IMR-90 (cell line): ENCODE measurements at regions not wholly inside any gene's neighbourhood (a gene's known extent, or its start where the extent isn't known, plus 50 kb on each side); places are given as distances from the start of the nearest gene placed in this dataset.

Source experiments
- ATAC-seq: fragments of 200-7000 bp; cut with Tn5 transposase; 2 replicates; pipeline ENCODE4 v1.9.1; 2020; ENCODE audit warnings: low read depth, mild to moderate bottlenecking, moderate library complexity
- BruUV-seq: library from RNA; stranded (reverse); fragments of 400-500 nt; replicated peaks from 2 replicates; lab custom pipeline; 2021; lab: Mats Ljungman, UMichigan
- CTCF ChIA-PET: fragments of 300-600 bp; formaldehyde crosslinking; extraction: SDS; loops from one replicate; lab custom pipeline; 2021; ENCODE audit warnings: antibody characterized with exemption; lab: Yijun Ruan, JAX
- POLR2A ChIA-PET: fragments of 300-600 bp; sonication (Branson Sonifier 250); formaldehyde crosslinking; loops from one replicate; lab custom pipeline; 2022; ENCODE audit warnings: antibody characterized with exemption; ENCODE audit not compliant: unreplicated experiment; lab: Charles Lee
- DNase-seq: peaks from one replicate; pipeline ENCODE4 v3.0.0; 2013
- H2AFZ ChIP-seq: replicated peaks from 2 replicates; pipeline ENCODE3; 2013; ENCODE audit warnings: low read length, mild to moderate bottlenecking; ENCODE audit not compliant: poor library complexity
- H2AK5ac ChIP-seq: 2 replicates; pipeline ENCODE4 v1.6.1; 2013; ENCODE audit warnings: low read depth, low read length, inconsistent platforms
- H2AK9ac ChIP-seq: replicated peaks from 2 replicates; pipeline ENCODE3; 2013; ENCODE audit warnings: mild to moderate bottlenecking, low read depth, low read length, moderate library complexity; ENCODE audit not compliant: poor library complexity
- H2BK120ac ChIP-seq: 2 replicates; pipeline ENCODE4 v1.6.1; 2013; ENCODE audit warnings: low read depth, low read length, inconsistent platforms
- H2BK15ac ChIP-seq: 3 replicates; pipeline ENCODE4 v1.6.1; 2013; ENCODE audit warnings: low read depth, low read length, inconsistent platforms
- H2BK20ac ChIP-seq: 2 replicates; pipeline ENCODE4 v1.6.1; 2013; ENCODE audit warnings: low read depth, mild to moderate bottlenecking, inconsistent platforms, low read length, moderate library complexity
- H2BK5ac ChIP-seq: 2 replicates; pipeline ENCODE4 v1.6.1; 2013; ENCODE audit warnings: mild to moderate bottlenecking, low read depth, low read length, inconsistent platforms; ENCODE audit not compliant: poor library complexity, severe bottlenecking
- H3K14ac ChIP-seq: replicated peaks from 2 replicates; pipeline ENCODE4 v1.6.1; 2013; ENCODE audit warnings: low read depth, low read length, inconsistent platforms
- H3K18ac ChIP-seq: 2 replicates; pipeline ENCODE4 v1.6.1; 2013; ENCODE audit warnings: low read depth, low read length, control low read depth
- H3K23ac ChIP-seq: 2 replicates; pipeline ENCODE4 v1.6.1; 2013; ENCODE audit warnings: low read depth, low read length, inconsistent platforms
- H3K27ac ChIP-seq: 2 replicates; pipeline ENCODE4 v1.5.1; 2013; ENCODE audit warnings: mild to moderate bottlenecking, control low read depth, low read length; ENCODE audit not compliant: insufficient read depth
- H3K27me3 ChIP-seq: 2 replicates; pipeline ENCODE4 v1.6.1; 2013; ENCODE audit warnings: low read length; ENCODE audit not compliant: control insufficient read depth, insufficient read depth
- H3K36me3 ChIP-seq: 2 replicates; pipeline ENCODE4 v1.6.1; 2013; ENCODE audit warnings: low read length, mixed read lengths; ENCODE audit not compliant: control insufficient read depth, insufficient read depth
- H3K4ac ChIP-seq: 2 replicates; pipeline ENCODE4 v1.6.1; 2013; ENCODE audit warnings: low read depth, low read length, inconsistent platforms
- H3K4me1 ChIP-seq: 2 replicates; pipeline ENCODE4 v1.6.1; 2013; ENCODE audit warnings: low read length, mixed read lengths; ENCODE audit not compliant: control insufficient read depth, insufficient read depth
- H3K4me2 ChIP-seq: 2 replicates; pipeline ENCODE4 v1.6.1; 2013; ENCODE audit warnings: low read depth, mild to moderate bottlenecking, control low read depth, low read length, moderate library complexity
- H3K4me3 ChIP-seq: 2 replicates; pipeline ENCODE4 v1.5.1; 2013; ENCODE audit warnings: low read depth, mild to moderate bottlenecking, control low read depth, low read length, moderate library complexity; ENCODE audit not compliant: insufficient read depth
- H3K56ac ChIP-seq: 2 replicates; pipeline ENCODE4 v1.6.1; 2013; ENCODE audit warnings: low read length, inconsistent platforms; ENCODE audit not compliant: insufficient read depth; ENCODE audit errors: extremely low read depth
- H3K79me1 ChIP-seq, 2 experiments: 2 replicates each; pipeline ENCODE4 v1.6.1; 2013; ENCODE audit warnings: low read length in 2 of 2, inconsistent platforms in 1 of 2, low read depth in 1 of 2
- H3K9ac ChIP-seq: 2 replicates; pipeline ENCODE4 v1.6.1; 2013; ENCODE audit warnings: low read depth, low read length, control low read depth
- H3K9me1 ChIP-seq: 2 replicates; pipeline ENCODE4 v1.6.1; 2013; ENCODE audit warnings: low read length, inconsistent platforms; ENCODE audit not compliant: insufficient read depth
- H3K9me3 ChIP-seq: 2 replicates; pipeline ENCODE4 v1.6.1; 2013; ENCODE audit warnings: low read length; ENCODE audit not compliant: control insufficient read depth, insufficient read depth
- H4K20me1 ChIP-seq: 2 replicates; pipeline ENCODE4 v1.6.1; 2013; ENCODE audit warnings: low read length, inconsistent platforms; ENCODE audit not compliant: insufficient read depth
- H4K5ac ChIP-seq: 2 replicates; pipeline ENCODE4 v1.6.1; 2013; ENCODE audit warnings: mild to moderate bottlenecking, low read depth, low read length, control low read depth
- H4K8ac ChIP-seq, 2 experiments: 2 replicates each; pipeline ENCODE4 v1.6.1; 2013; ENCODE audit warnings: low read depth in 2 of 2, low read length in 2 of 2, control low read depth in 1 of 2, inconsistent platforms in 1 of 2
- H4K91ac ChIP-seq: 2 replicates; pipeline ENCODE4 v1.6.1; 2013; ENCODE audit warnings: low read depth, low read length, inconsistent platforms; ENCODE audit not compliant: insufficient read depth
- BHLHE40 ChIP-seq: fragments of 150-350 bp; IDR thresholded peaks from 2 replicates; pipeline ENCODE4 v1.6.1; 2016; ENCODE audit warnings: mild to moderate bottlenecking, low read depth, low read length
- CEBPB ChIP-seq: IDR thresholded peaks from 2 replicates; pipeline ENCODE4 v1.6.1; 2012; ENCODE audit warnings: low read depth, low read length, improper control_type of control experiment
- ELK1 ChIP-seq: fragments of 150-350 bp; IDR thresholded peaks from 2 replicates; pipeline ENCODE4 v1.6.1; 2016; ENCODE audit warnings: low read depth, mild to moderate bottlenecking, low read length, moderate library complexity, borderline replicate concordance
- MAFK ChIP-seq: IDR thresholded peaks from 2 replicates; pipeline ENCODE4 v1.6.1; 2012; ENCODE audit warnings: low read depth, low read length, improper control_type of control experiment
- WGBS, 2 experiments: methylation state at CpG; one replicate each; pipeline versions ENCODE4 v1.1.5 to v1.1.7; 2013; ENCODE audit warnings: missing lambda C conversion rate in 2 of 2; ENCODE audit not compliant: insufficient read length in 1 of 2; ENCODE audit errors: extremely low coverage in 2 of 2; 5-methylcytosine and 5-hydroxymethylcytosine counted together
- dilution Hi-C: fragments of 300-500 bp; cut with HindIII; formaldehyde crosslinking; loops from one replicate; pipeline ENCODE4 v1.14.3; 2018; ENCODE audit warnings: low sequenced_read_pairs; ENCODE audit not compliant: unreplicated experiment
- in situ Hi-C: fragments of 300-500 bp; cut with MboI; formaldehyde crosslinking; loops from 3 replicates; pipeline ENCODE4 v1.14.3; 2019; ENCODE audit warnings: low sequenced_read_pairs, inconsistent platforms, mixed read lengths
- intact Hi-C: fragments of 100-400 bp; cut with micrococcal nuclease; formaldehyde crosslinking; loops from 2 replicates; pipeline ENCODE4 v1.10.0; 2022

GRCh38 chr2:42851740-42852250 lies 59.4 kb upstream of the HAAO start:
- intact Hi-C loops (no loop called here), in situ Hi-C loops (loop anchor here (10.0 kb wide), 1 partner anchor 383 kb away; no protein-coding TSS in a partner anchor), dilution Hi-C loops (no loop called here)
- ChIA-PET CTCF (interaction anchor here (0.6 kb wide), 1 partner anchor 117 kb away, joined by 3 read pairs; no protein-coding TSS in a partner anchor), POLR2A (no interaction called here)
- no peak overlapping the region for H4K91ac ChIP-seq
- H2AK9ac ChIP-seq = no peak overlapping the region
- no peak overlapping the region for H2BK5ac ChIP-seq
- TF ChIP-seq CEBPB (no peak), MAFK (no peak), BHLHE40 (no peak), ELK1 (no peak)
- H3K14ac ChIP-seq = no peak overlapping the region
- H3K79me1 ChIP-seq = no peaks in the 10 kb centered on the region
- no peak overlapping the region for H3K9ac ChIP-seq
- no peak for ATAC-seq
- no TSS peak for BruUV-seq
- H2AK5ac ChIP-seq = no peak overlapping the region
- 0 out of 2 replicates have a peak overlapping the region, but pooled peaks have one; percentile 2 for H3K56ac ChIP-seq
- H2BK15ac ChIP-seq = no peak overlapping the region
- H3K9me3 ChIP-seq = no peaks in the 10 kb centered on the region
- H4K20me1 ChIP-seq = no peaks in the 10 kb centered on the region
- peaks cover 7% of the 10 kb centered on the region; the same call in 1 of the 2 replicates for H3K4me1 ChIP-seq
- H2BK120ac ChIP-seq = no peak overlapping the region
- H3K4me3 ChIP-seq = no peak overlapping the region
- H3K18ac ChIP-seq = no peak overlapping the region
- no peak overlapping the region for H3K27ac ChIP-seq
- no peak overlapping the region for H4K8ac ChIP-seq
- H2AFZ ChIP-seq = peak overlapping the region; percentile 10
- no peak overlapping the region for H3K4me2 ChIP-seq
- H2BK20ac ChIP-seq = no peak overlapping the region
- 100% methylated on average over 2 of the region's 3 CpGs; no CpG with 5 or more reads in 1 of the 2 experiments for WGBS, 2 experiments
- H3K4ac ChIP-seq = peak overlapping the region; percentile 38; the same call in 1 of the 2 replicates
- no peaks in the 10 kb centered on the region for H3K36me3 ChIP-seq
- H3K9me1 ChIP-seq = peaks cover 7% of the 10 kb centered on the region
- peaks cover 6% of the 10 kb centered on the region; the same call in 1 of the 2 replicates for H3K27me3 ChIP-seq
- H3K23ac ChIP-seq = no peak overlapping the region
- no peak overlapping the region for H4K5ac ChIP-seq
- no peak for DNase-seq
